Heart right ventricle (tissue), 16 donors: ENCODE measurements at regions not wholly inside any gene's neighbourhood (a gene's known extent, or its start where the extent isn't known, plus 50 kb on each side); places are given as distances from the start of the nearest gene placed in this dataset.

Experiments
- ATAC-seq, 8 donors: fragments of 200-7000 bp; cut with Tn5 transposase; one replicate each; pipeline ENCODE4 v1.9.1; 2020; ENCODE audit warnings: mild to moderate bottlenecking in 8 of 8, moderate library complexity in 8 of 8, moderate number of reproducible peaks in 1 of 8
- DNase-seq, 2 donors: peaks; one replicate each; pipeline ENCODE4 v3.0.0-alpha.2; 2020
- H3K27ac ChIP-seq, 10 donors: fragments of 200-600 bp; sonication (generic) in 2 of 10; one replicate each; pipeline versions ENCODE4 v1.5.0 to v1.8.0; 2020 to 2022; ENCODE audit warnings: mild to moderate bottlenecking in 3 of 10
- H3K27me3 ChIP-seq, 7 donors: fragments of 200-600 bp; one replicate each; pipeline ENCODE4 v1.8.0; 2021 to 2022; ENCODE audit warnings: mild to moderate bottlenecking in 2 of 7
- H3K36me3 ChIP-seq, 9 donors: fragments of 200-600 bp; sonication (generic) in 1 of 9; one replicate each; pipeline versions ENCODE4 v1.5.0 to v1.8.0; 2020 to 2022; ENCODE audit warnings: mild to moderate bottlenecking in 2 of 9
- H3K4me1 ChIP-seq, 9 donors: fragments of 200-600 bp; sonication (generic) in 1 of 9; one replicate each; pipeline versions ENCODE4 v1.5.0 to v1.8.0; 2020 to 2022; ENCODE audit warnings: mild to moderate bottlenecking in 4 of 9
- H3K4me3 ChIP-seq, 10 donors: fragments of 200-600 bp; sonication (generic) in 2 of 10; one replicate each; pipeline versions ENCODE4 v1.5.0 to v1.8.0; 2020 to 2022; ENCODE audit warnings: mild to moderate bottlenecking in 7 of 10, moderate library complexity in 2 of 10
- H3K9me3 ChIP-seq, 11 donors: fragments of 200-600 bp in 10 of 11; sonication (generic) in 2 of 11; one replicate each; pipeline versions ENCODE4 v1.5.0 to v1.8.0; 2013 to 2022; ENCODE audit warnings: mild to moderate bottlenecking in 2 of 11, control low read depth in 1 of 11, moderate library complexity in 1 of 11
- CTCF ChIP-seq, 9 donors: fragments of 200-600 bp; sonication (generic) in 2 of 9; IDR thresholded peaks; one replicate each; pipeline versions ENCODE4 v1.5.0 to v1.8.0; 2021 to 2022; ENCODE audit warnings: antibody characterized with exemption in 9 of 9, mild to moderate bottlenecking in 5 of 9, moderate library complexity in 1 of 9
- WGBS, 2 donors: extraction: QIAGEN DNeasy Blood & Tissue Kit; methylation state at CpG; one replicate each; pipeline ENCODE4 v1.1.7; 2013; ENCODE audit warnings: inconsistent platforms in 1 of 2; 5-methylcytosine and 5-hydroxymethylcytosine counted together
- intact Hi-C, 10 donors: fragments of 100-400 bp; cut with DNase I; formaldehyde crosslinking; loops; one replicate each; pipeline versions ENCODE4 v1.11.1 to v1.14.2; 2022
- donor health status: Arrhythmogenic right ventricular cardiomyopathy.
- donor health status: ischemic (EF 13 %, LVEDD 7.1; RV severe dilation, severe dysfunction).
- donor health status: healthy with polysubstance abuse.
- donor health status: DM: no; HTN: yes; CAD: no.
- donor health status: DM: no; HTN: no; CAD: no.
- donor health status: ischemic (EF 25% LVEDD 6.9; RV normal size, moderate dysfunction).
- donor health status: ischemic (EF 25% LVEDD 5.7; RV mildly dilated, moderate dysfunction).
- donor health status: healthy.
- donor health status: DM: yes; HTN: yes; CAD: no.
- donor health status: Ischemic cardiomyopathy.
- donor health status: ischemic (EF 35%, LVEDD 5.7; RV mildly dilated, moderate dysfunction).
- donor health status: nonischemic (EF 11% LVEDD 7.7; RV severe dilation, severe dysfunction).
- donor health status: DM: yes; HTN: yes; CAD: no.
- donor health status: PGD.
- donor health status: ischemic (EF 29% LVEDD 5.4; RV normal size, mild dysfunction).
- donor health status: nonischemic (EF 23%, LVEDD 6.1; RV moderate dilation, normal function).

DNA sequence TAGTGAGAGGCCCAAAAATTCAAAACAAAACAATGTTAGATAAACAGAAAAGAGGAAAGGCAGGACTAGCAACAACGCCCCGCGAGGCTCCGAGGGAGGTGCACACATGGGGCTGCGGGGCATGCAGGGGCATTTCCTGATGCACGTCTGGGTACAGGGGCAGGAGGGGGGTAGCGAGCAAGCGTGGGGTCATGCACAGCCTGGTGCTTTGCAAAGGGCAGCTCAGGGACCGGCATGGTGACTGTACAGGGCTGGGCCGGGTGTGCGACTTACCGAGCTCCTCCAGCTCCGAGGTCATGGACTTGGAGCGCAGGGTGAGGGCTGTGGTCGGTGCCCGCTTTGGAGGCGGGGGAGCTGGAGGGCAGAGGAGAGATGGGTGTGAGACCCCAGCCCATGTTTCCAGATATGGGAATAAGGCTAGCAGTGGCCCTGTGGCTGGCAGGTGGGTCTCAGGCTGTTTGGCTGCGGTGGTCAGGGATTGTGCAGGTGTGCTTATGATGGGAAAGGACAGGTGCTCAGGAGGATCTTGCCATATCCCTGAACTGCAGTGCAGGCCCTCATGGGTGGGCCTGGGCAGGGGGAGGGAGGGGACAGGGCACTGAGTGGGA lies 103.7 kb downstream of the CTTN start:
- Histone ChIP-seq H3K4me3 (no peak overlapping the region), H3K4me1 (peaks cover 0 to 17% (median 3%) of the 10 kb centered on the region in 9 donors), H3K9me3 (no peaks in the 10 kb centered on the region), H3K27me3 (peaks cover 0 to 7% (median 0%) of the 10 kb centered on the region in 7 donors), H3K27ac (no peak overlapping the region), H3K36me3 (no peaks in the 10 kb centered on the region)
- ATAC-seq: no peak
- DNase-seq: no peak
- no peak for TF ChIP-seq CTCF (IDR thresholded peaks at IDR 0.05)
- 88 to 92% methylated on average over 18 of the region's 18 CpGs for WGBS, 2 donors
- intact Hi-C loops: no loop called here

DNA sequence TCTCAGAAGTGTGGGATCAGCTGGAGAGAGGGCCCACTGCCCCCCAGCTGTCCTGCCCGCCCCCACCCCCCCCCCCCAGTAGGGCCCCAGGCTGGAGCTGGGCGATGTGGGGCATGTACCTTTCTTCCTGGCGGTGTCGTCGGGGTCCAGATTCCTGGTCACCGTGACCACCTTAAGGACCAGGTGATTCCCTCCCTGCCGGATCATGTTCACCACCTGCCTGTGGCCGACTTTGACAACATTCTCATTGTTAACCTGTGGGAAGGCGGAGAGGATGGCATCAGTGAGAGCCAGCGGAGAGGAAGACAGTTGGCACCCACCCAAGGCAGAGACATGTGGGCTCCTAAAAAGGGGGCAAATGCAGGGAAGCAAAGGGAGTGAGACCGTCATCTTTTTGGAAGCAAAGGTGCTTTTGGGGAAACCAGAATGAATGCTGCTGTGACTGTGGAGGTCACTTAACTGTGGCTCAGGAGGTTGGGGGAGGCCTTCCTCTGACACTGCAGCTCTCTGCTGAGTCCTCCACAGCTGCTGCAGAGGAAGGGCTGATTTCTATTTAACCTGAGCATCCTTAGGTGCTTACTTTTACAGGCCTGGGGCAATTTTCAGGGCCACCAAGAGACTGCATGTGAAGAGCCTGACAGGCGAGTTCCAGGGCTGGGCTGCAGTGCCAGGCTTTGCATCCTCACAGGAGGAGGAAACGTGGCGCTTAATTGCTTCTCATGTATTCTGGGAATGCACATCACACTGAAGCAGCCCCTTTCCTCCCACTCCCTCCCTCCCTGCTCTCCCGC lies 104.5 kb downstream of the CTTN start:
- Histone ChIP-seq H3K9me3 (no peaks in the 10 kb centered on the region), H3K27me3 (peaks cover 0 to 7% (median 0%) of the 10 kb centered on the region in 7 donors), H3K4me1 (peaks cover 0 to 15% (median 3%) of the 10 kb centered on the region in 9 donors), H3K27ac (no peak overlapping the region), H3K36me3 (no peaks in the 10 kb centered on the region), H3K4me3 (no peak overlapping the region)
- intact Hi-C loops: no loop called here
- no peak for DNase-seq
- no peak for TF ChIP-seq CTCF (IDR thresholded peaks at IDR 0.05)
- WGBS, 2 donors: 87 to 89% methylated on average over 15 of the region's 15 CpGs
- ATAC-seq: no peak

GRCh38 chr11:70503468-70504221 lies 105.3 kb downstream of the CTTN start:
- intact Hi-C loops: no loop called here
- TF ChIP-seq CTCF (IDR thresholded peaks at IDR 0.05): peak in 7 of 9 donors; percentile 20 to 42 (median 25)
- 72% methylated on average over 14 of the region's 14 CpGs for WGBS, 2 donors
- H3K36me3 ChIP-seq: no peaks in the 10 kb centered on the region
- H3K4me3 ChIP-seq: no peak overlapping the region
- peaks cover 0 to 12% (median 3%) of the 10 kb centered on the region in 9 donors for H3K4me1 ChIP-seq
- no peak for ATAC-seq
- no peak for DNase-seq
- peaks cover 0 to 8% (median 0%) of the 10 kb centered on the region in 7 donors for H3K27me3 ChIP-seq
- H3K9me3 ChIP-seq: no peaks in the 10 kb centered on the region
- H3K27ac ChIP-seq: no peak overlapping the region

DNA sequence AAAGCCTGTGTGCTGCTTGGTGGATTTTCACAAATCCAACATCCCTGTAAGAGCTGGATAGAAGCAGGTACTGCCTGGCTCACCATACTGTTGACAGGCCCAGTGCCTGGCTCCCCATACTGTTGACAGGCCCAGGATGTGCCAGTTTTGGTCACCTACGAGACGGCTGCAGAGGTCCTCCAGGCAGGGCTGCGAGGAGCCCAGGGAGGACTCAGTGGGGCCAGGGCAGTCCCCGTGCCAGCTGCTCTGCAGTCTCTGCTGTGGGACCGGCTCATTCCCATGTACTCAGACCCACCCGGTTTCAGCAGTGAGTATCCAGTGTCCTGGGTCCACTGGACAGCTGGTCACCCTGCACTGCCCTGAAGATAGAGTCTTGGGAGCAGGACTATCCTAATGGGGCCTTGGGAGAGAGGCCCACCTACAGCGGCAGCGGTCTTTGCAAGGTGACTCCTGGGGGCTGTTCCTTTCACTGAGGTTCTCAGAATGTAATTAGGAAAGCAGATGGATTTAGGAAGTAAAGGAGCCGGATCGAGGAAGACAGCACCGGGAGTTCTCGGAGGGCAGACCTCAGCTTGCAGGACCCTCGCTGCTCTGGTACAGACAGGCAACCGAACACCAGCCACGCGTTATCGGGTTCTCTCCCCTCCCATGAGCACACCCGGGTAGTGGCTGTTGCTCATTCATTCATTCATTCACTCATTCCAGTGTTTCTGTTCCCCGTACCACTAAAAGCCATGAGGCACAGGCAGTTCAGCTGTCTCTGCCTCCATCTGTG lies 106.1 kb downstream of the CTTN start:
- Histone ChIP-seq H3K27ac (no peak overlapping the region), H3K27me3 (peaks cover 0 to 16% (median 0%) of the 10 kb centered on the region in 7 donors), H3K9me3 (no peaks in the 10 kb centered on the region), H3K36me3 (no peaks in the 10 kb centered on the region), H3K4me1 (peaks cover 0 to 12% (median 3%) of the 10 kb centered on the region in 9 donors), H3K4me3 (no peak overlapping the region)
- intact Hi-C loops: no loop called here
- DNase-seq (no peak), ATAC-seq (peak in 2 of 8 donors; percentile 15 to 37)
- no peak for TF ChIP-seq CTCF (IDR thresholded peaks at IDR 0.05)
- 81 to 85% methylated on average over 19 of the region's 19 CpGs for WGBS, 2 donors
